ENCODE measurements at regions not wholly inside any gene's neighbourhood (a gene's known extent, or its start where the extent isn't known, plus 50 kb on each side); places are given as distances from the start of the nearest gene placed in this dataset.

DNA sequence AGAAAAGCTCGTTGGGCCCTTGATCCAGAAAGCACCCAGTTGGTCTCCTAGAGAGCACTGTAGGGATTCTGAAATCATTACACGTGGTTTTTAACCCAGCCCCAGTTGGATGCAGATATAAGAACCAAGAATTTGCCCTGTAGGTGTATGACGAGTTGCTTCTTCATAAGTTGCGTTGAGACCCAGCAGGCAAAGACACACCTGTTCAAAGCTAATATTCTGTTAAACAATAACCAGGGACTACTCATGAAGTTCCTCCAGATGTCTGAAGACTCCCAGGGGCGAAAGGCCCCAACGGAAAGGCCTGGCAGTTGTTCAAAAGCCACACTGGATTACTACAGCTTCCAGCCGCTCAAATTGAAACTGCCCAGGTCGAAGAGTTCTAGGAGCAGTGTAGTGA is 88.6 kb upstream of the HNRNPU start:
- no peak overlapping the region for H3K4me3 ChIP-seq (ENCODE audit: low read length in 3 of 3)
- H3K4me1 ChIP-seq (ENCODE audit: control insufficient read depth in 2 of 3, insufficient read depth in 2 of 3, low read depth in 1 of 3, low read length in 3 of 3), result no peaks in the 10 kb centered on the region
- FAIRE-seq (no peak), DNase-seq (no peak)
- intact Hi-C loops (cut with DNase I), result no loop called here
- no peaks in the 10 kb centered on the region for H3K27me3 ChIP-seq (ENCODE audit: control insufficient read depth, insufficient read depth, low read length)
- no peaks in the 10 kb centered on the region for H3K9me3 ChIP-seq (ENCODE audit: control insufficient read depth in 2 of 3, insufficient read depth in 1 of 3, low read length in 3 of 3)
- TF ChIP-seq, protein P1, sequence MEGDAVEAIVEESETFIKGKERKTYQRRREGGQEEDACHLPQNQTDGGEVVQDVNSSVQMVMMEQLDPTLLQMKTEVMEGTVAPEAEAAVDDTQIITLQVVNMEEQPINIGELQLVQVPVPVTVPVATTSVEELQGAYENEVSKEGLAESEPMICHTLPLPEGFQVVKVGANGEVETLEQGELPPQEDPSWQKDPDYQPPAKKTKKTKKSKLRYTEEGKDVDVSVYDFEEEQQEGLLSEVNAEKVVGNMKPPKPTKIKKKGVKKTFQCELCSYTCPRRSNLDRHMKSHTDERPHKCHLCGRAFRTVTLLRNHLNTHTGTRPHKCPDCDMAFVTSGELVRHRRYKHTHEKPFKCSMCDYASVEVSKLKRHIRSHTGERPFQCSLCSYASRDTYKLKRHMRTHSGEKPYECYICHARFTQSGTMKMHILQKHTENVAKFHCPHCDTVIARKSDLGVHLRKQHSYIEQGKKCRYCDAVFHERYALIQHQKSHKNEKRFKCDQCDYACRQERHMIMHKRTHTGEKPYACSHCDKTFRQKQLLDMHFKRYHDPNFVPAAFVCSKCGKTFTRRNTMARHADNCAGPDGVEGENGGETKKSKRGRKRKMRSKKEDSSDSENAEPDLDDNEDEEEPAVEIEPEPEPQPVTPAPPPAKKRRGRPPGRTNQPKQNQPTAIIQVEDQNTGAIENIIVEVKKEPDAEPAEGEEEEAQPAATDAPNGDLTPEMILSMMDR (IDR thresholded peaks at IDR 0.05; ENCODE audit: borderline replicate concordance, extremely low read depth, insufficient read depth), result no peak
- no peak overlapping the region for H3K9ac ChIP-seq (ENCODE audit: low read length in 3 of 3)
- no peaks in the 10 kb centered on the region for H3K36me3 ChIP-seq (ENCODE audit: control insufficient read depth in 2 of 3, insufficient read depth in 3 of 3, low read length in 3 of 3)
- H3K27ac ChIP-seq (ENCODE audit: low read depth in 2 of 2, low read length in 2 of 2), result no peak overlapping the region

DNA sequence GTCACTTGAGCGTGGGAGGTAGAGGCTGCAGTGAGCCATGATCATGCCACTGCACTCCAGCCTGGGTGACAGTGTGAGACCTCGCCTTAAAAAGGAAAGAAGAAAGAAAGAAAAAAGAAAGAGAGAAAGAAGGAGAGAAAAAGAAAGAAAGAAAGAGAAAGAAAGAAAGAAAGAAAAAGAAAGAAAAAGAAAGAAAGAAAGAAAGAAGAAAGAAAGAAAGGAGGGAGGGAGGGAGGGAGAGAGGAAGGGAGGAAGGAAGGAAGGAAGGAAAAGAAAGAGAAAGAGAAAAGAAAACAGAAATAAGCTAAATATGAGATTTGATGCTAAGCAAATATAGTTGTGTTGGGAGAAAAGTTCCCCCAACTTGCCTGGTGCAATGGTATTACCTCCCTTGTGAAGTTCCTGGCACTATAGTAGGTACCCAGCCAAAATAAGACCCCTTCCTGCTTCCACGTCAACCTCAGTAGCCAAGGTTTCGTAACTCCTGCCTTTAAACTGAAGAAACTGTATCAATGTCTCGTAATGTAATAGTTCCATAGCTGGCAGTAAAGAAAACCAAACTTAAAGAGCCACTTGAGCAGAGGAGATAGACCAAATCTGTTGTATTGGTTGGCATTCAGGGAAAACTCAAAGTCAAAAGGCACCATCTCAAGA is 88.1 kb upstream of the HNRNPU start:
- H3K9me3 ChIP-seq (ENCODE audit: control insufficient read depth in 2 of 3, insufficient read depth in 1 of 3, low read length in 3 of 3), result no peaks in the 10 kb centered on the region

DNA sequence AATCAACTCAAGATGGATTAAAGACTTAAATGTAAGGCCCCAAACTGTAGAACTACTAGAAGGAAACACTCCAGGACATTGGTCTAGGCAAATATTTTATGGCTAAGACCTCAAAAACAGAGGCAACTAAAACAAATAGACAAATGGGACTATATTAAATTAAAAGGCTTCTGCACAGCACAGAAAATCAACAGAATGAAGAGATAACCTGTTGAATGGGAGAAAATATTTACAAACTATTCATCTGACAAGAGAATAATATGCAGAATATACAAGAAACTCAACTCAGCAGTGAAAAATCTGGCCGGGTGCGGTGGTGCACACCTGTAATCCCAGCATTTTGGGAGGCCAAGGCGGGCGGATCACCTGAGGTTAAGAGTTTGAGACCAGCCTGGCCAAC is 84.1 kb upstream of the HNRNPU start:
- H3K27ac ChIP-seq (ENCODE audit: low read depth in 2 of 2, low read length in 2 of 2), result no peak overlapping the region
- H3K4me1 ChIP-seq (ENCODE audit: control insufficient read depth in 2 of 3, insufficient read depth in 2 of 3, low read depth in 1 of 3, low read length in 3 of 3), result no peaks in the 10 kb centered on the region
- TF ChIP-seq, protein P1 (IDR thresholded peaks at IDR 0.05; ENCODE audit: borderline replicate concordance, extremely low read depth, insufficient read depth), result no peak
- no peaks in the 10 kb centered on the region for H3K27me3 ChIP-seq (ENCODE audit: control insufficient read depth, insufficient read depth, low read length)
- no peaks in the 10 kb centered on the region for H3K9me3 ChIP-seq (ENCODE audit: control insufficient read depth in 2 of 3, insufficient read depth in 1 of 3, low read length in 3 of 3)
- FAIRE-seq (no peak), DNase-seq (no peak)
- H3K36me3 ChIP-seq (ENCODE audit: control insufficient read depth in 2 of 3, insufficient read depth in 3 of 3, low read length in 3 of 3), result no peaks in the 10 kb centered on the region
- H3K9ac ChIP-seq (ENCODE audit: low read length in 3 of 3), result no peak overlapping the region
- no peak overlapping the region for H3K4me3 ChIP-seq (ENCODE audit: low read length in 3 of 3)
- intact Hi-C loops (cut with DNase I), result no loop called here

More for the DNA sequence above, 88.1 kb upstream of the HNRNPU start:
- TF ChIP-seq, protein P1 (IDR thresholded peaks at IDR 0.05; ENCODE audit: borderline replicate concordance, extremely low read depth, insufficient read depth), result no peak
- FAIRE-seq, result no peak
- intact Hi-C loops (cut with DNase I), result no loop called here
- Histone ChIP-seq H3K4me3 (ENCODE audit: low read length in 3 of 3) (no peak overlapping the region), H3K27ac (ENCODE audit: low read depth in 2 of 2, low read length in 2 of 2) (no peak overlapping the region), H3K9ac (ENCODE audit: low read length in 3 of 3) (no peak overlapping the region), H3K36me3 (ENCODE audit: control insufficient read depth in 2 of 3, insufficient read depth in 3 of 3, low read length in 3 of 3) (no peaks in the 10 kb centered on the region), H3K27me3 (ENCODE audit: control insufficient read depth, insufficient read depth, low read length) (no peaks in the 10 kb centered on the region), H3K4me1 (ENCODE audit: control insufficient read depth in 2 of 3, insufficient read depth in 2 of 3, low read depth in 1 of 3, low read length in 3 of 3) (no peaks in the 10 kb centered on the region)
- no peak for DNase-seq

Data from kidney (tissue), 13 donors.